Prostate gland (tissue), 2 donors: ENCODE measurements at regions not wholly inside any gene's neighbourhood (a gene's known extent, or its start where the extent isn't known, plus 50 kb on each side); places are given as distances from the start of the nearest gene placed in this dataset.
"Not testable (repeated sequence)": the region's sequence is repeated elsewhere in the genome, so short reads cannot be mapped to it uniquely, and the experiment has no call there.

ENCODE experiments used
- DNase-seq: peaks from one replicate; pipeline ENCODE4 v3.0.0-alpha.2; 2019; ENCODE audit warnings: low spot score
- H3K27ac ChIP-seq, 2 donors: fragments of 200-600 bp; sonication (generic); 2 replicates each; pipeline ENCODE4 v1.5.1; 2017 to 2019
- H3K27me3 ChIP-seq: fragments of 200-600 bp; sonication (generic); replicated peaks from 2 replicates; pipeline ENCODE4 v1.5.1; 2019; ENCODE audit not compliant: insufficient read depth
- H3K36me3 ChIP-seq, 2 donors: fragments of 200-600 bp; sonication (generic); 1 replicate in 1 of 2; 2 replicates in 1 of 2; pipeline versions ENCODE4 v1.5.1 to v1.8.1; 2017 to 2019
- H3K4me1 ChIP-seq: fragments of 200-600 bp; sonication (generic); replicated peaks from 2 replicates; pipeline ENCODE4 v1.5.1; 2019
- H3K4me3 ChIP-seq, 2 donors: fragments of 200-600 bp; sonication (generic); 2 replicates each; pipeline ENCODE4 v1.5.1; 2017 to 2019
- H3K9me3 ChIP-seq: fragments of 200-600 bp; sonication (generic); 2 replicates; pipeline ENCODE4 v1.5.1; 2017
- CTCF ChIP-seq, 4 experiments: fragments of 200-600 bp in 2 of 4; fragments of 450-650 bp in 2 of 4; sonication (generic) in 2 of 4; IDR thresholded peaks; 1 replicate in 3 of 4; 2 replicates in 1 of 4; pipeline ENCODE4 v1.5.1; 2016 to 2019; ENCODE audit warnings: antibody characterized with exemption in 4 of 4, mild to moderate bottlenecking in 2 of 4, moderate library complexity in 2 of 4
- POLR2A ChIP-seq: fragments of 450-650 bp; IDR thresholded peaks from one replicate; pipeline ENCODE4 v1.6.1; 2016; ENCODE audit warnings: antibody characterized with exemption, mild to moderate bottlenecking
- POLR2AphosphoS5 ChIP-seq: sonication (generic); formaldehyde crosslinking; IDR thresholded peaks from one replicate; pipeline ENCODE4 v1.6.1; 2017; ENCODE audit warnings: antibody characterized with exemption
- WGBS: methylation state at CpG from one replicate; pipeline ENCODE4 v1.1.5; 2018; 5-methylcytosine and 5-hydroxymethylcytosine counted together
- intact Hi-C: fragments of 100-400 bp; cut with DNase I; formaldehyde crosslinking; loops from one replicate; pipeline ENCODE4 v1.14.2; 2022

- H3K36me3 ChIP-seq, result no peaks in the 10 kb centered on the region
- no peaks in the 10 kb centered on the region for H3K27me3 ChIP-seq
- DNase-seq, result no peak
- H3K4me3 ChIP-seq, result no peak overlapping the region
- H3K4me1 ChIP-seq, result no peaks in the 10 kb centered on the region
- intact Hi-C loops, result no loop called here
- H3K27ac ChIP-seq, result no peak overlapping the region
- no peak for TF ChIP-seq POLR2A
- TF ChIP-seq CTCF (IDR thresholded peaks at IDR 0.05), result no peak
- no peak for TF ChIP-seq POLR2AphosphoS5
- no peaks in the 10 kb centered on the region for H3K9me3 ChIP-seq
Measured at GRCh38 chr13:110976785-110977184, 61.9 kb upstream of the ANKRD10 start.

- H3K4me3 ChIP-seq, result no peak overlapping the region
- TF ChIP-seq POLR2A, result no peak
- TF ChIP-seq CTCF (IDR thresholded peaks at IDR 0.05), result no peak
- TF ChIP-seq POLR2AphosphoS5, result no peak
- intact Hi-C loops, result no loop called here
- DNase-seq, result no peak
- H3K9me3 ChIP-seq, result no peaks in the 10 kb centered on the region
- H3K4me1 ChIP-seq, result no peaks in the 10 kb centered on the region
- 74% methylated on average over 1 of the region's 1 CpG for WGBS
- H3K27me3 ChIP-seq, result no peaks in the 10 kb centered on the region
- no peak overlapping the region for H3K27ac ChIP-seq
- H3K36me3 ChIP-seq, result no peaks in the 10 kb centered on the region
Measured at GRCh38 chr13:110973007-110973700, 58.3 kb upstream of the ANKRD10 start.

GRCh38 chr13:110971486-110971885 is 56.6 kb upstream of the ANKRD10 start:
- Histone ChIP-seq H3K27ac (no peak overlapping the region), H3K36me3 (no peaks in the 10 kb centered on the region), H3K9me3 (no peaks in the 10 kb centered on the region), H3K4me3 (no peak overlapping the region), H3K27me3 (no peaks in the 10 kb centered on the region), H3K4me1 (no peaks in the 10 kb centered on the region)
- DNase-seq, result no peak
- WGBS, result 100% methylated on average over 1 of the region's 1 CpG
- intact Hi-C loops, result no loop called here
- TF ChIP-seq POLR2A (no peak), POLR2AphosphoS5 (no peak), CTCF (IDR thresholded peaks at IDR 0.05) (no peak)

GRCh38 chr13:110967156-110967855 is 52.4 kb upstream of the ANKRD10 start:
- H3K9me3 ChIP-seq, H3K4me1 ChIP-seq, H3K36me3 ChIP-seq, H3K27me3 ChIP-seq, H3K27ac ChIP-seq, DNase-seq, H3K4me3 ChIP-seq, intact Hi-C loops: not testable (repeated sequence)
- WGBS, result 80% methylated on average over 4 of the region's 4 CpGs

- Histone ChIP-seq H3K36me3 (no peaks in the 10 kb centered on the region), H3K27me3 (no peaks in the 10 kb centered on the region), H3K4me1 (no peaks in the 10 kb centered on the region), H3K27ac (no peak overlapping the region), H3K4me3 (no peak overlapping the region), H3K9me3 (no peaks in the 10 kb centered on the region)
- TF ChIP-seq POLR2A (no peak), CTCF (IDR thresholded peaks at IDR 0.05) (no peak), POLR2AphosphoS5 (no peak)
- 88% methylated on average over 8 of the region's 8 CpGs for WGBS
- DNase-seq, result no peak
- intact Hi-C loops, result no loop called here
Measured at GRCh38 chr13:110965755-110966134, 50.9 kb upstream of the ANKRD10 start.
